Kasumi-1 (cell line): ENCODE measurements at regions not wholly inside any gene's neighbourhood (a gene's known extent, or its start where the extent isn't known, plus 50 kb on each side); places are given as distances from the start of the nearest gene placed in this dataset.
A peak's percentile ranks its signal among the peaks of the same experiment; 100 is the strongest.
"Not testable (repeated sequence)": the region's sequence is repeated elsewhere in the genome, so short reads cannot be mapped to it uniquely, and the experiment has no call there.

Experiments used
- DNase-seq, 2 experiments: peaks; one replicate each; lab custom pipeline; 2025; lab: John Stamatoyannopoulos, UW

DNA sequence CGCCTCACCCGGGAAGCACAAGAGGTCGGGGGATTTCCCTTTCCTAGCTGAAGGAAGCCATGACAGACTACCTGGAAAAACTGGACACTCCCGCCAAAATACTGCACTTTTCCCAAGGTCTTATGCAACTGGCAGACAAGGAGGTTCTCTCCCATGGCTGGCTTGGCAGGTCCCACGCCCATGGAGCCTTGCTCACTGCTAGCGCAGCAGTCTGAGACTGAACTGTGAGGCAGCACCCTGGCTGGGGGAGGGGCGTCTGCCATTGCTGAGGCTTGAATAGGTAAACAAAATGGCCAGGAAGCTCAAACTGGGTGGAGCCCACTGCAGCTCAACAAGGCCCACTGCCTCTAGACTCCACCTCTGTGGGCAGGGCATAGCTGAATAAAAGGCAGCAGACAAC, 92.1 kb downstream of the C4BPA start:
- DNase-seq, result not testable (repeated sequence)

DNA sequence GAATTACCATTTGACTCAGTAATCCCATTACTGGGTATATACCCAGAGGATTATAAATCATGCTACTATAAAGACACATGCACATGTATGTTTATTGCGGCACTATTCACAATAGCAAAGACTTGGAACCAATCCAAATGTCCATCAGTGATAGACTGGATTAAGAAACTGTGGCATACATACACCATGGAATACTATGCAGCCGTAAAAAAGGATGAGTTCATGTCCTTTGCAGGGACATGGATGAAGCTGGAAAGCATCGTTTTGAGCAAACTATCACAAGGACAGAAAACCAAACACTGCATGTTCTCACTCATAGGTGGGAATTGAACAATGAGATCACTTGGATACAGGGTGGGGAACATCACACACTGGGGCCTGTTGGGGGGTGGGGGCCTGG, 97.5 kb downstream of the C4BPA start:
- not testable (repeated sequence) for DNase-seq

DNA sequence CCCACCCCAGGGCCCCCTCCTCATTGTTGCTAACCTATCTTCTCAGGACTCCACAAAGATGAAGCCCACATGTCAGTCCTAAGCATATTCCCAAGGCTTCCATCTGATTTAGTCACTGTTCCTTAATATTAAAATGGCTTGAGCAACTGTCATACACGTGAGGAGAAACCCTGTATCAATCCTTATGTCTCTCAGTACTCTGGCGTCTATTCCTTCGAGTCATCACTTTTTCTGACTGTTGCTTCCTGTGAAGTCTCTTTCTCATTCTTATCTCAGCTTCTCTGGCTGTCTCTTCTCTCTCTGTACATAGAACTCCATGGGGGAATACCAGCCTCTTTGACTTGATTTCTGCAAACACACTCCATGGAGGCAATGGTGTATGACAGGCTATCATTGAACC, 98.4 kb downstream of the C4BPA start:
- no peak for DNase-seq

DNA sequence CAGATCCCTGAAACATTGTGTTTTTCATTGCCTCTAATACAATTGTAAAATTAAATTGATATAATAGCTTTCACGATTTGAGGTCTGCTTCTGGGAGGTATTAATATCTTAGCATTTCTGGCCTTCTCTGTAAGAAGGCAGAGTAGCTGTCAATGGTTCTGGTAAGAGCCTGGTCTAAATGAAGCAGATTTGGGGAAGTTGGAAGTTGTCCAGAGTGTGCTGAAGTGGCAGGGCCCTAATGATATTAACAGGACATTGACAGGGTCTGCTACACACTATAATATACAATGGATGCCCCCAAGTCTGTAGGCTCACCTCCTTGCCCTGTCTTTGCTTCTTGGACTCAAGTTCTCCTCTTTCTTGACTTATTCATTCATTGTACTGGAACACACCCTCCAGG, 99.5 kb downstream of the C4BPA start:
- peak; percentile 23 to 32 for DNase-seq

DNA sequence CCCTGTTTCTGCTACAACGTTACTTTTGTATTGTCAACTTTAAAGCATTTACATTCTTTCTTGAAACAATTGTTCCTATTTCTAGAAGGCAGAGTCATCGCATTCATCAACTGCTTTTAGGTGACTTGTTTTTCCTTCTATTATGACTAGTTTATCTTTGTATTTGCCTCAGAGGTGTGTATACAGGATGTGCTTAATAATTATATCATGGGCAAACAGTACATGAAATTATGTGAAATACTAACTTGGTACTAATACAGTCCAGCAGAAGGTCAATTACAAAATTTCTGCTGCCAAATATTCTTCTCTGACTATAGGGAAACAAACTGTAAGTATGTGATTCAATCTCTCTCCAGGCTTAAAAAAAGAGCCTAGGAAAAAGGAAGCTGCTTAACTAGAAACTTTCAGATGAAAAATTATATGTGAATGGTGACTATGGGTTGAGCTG, 101.6 kb downstream of the C4BPA start:
- peak; percentile 12 to 13 for DNase-seq

DNA sequence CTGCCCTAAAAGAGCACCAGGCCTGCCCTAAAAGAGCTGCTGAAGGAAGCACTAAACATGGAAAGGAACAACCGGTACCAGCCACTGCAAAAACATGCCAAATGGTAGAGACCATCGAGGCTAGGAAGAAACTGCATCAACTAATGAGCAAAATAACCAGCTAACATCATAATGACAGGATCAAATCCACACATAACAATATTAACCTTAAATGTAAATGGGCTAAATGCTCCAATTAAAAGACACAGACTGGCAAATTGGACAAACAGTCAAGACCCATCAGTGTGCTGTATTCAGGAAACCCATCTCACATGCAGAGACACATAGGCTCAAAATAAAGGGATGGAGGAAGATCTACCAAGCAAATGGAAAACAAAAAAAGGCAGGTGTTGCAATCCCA, 104.7 kb downstream of the C4BPA start:
- not testable (repeated sequence) for DNase-seq

DNA sequence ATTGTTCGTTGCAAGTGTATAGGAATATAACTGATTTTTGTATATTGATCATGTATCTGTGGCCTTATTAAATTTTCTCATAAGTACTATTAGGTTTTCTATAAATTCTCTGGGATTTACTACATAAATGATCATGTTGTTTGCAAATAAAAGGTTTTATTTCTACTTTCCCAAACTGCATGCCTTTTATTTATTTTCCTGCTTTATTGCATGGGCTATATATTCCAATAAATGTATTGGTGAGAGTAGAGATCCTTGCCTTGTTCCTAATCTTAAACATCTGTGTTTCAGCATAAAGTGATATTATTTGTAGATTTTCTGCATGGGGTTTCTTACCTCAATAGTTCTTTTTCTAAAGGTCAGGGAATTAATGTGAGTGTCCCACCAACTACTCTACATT, 107.0 kb upstream of the CD55 start:
- no peak for DNase-seq

DNA sequence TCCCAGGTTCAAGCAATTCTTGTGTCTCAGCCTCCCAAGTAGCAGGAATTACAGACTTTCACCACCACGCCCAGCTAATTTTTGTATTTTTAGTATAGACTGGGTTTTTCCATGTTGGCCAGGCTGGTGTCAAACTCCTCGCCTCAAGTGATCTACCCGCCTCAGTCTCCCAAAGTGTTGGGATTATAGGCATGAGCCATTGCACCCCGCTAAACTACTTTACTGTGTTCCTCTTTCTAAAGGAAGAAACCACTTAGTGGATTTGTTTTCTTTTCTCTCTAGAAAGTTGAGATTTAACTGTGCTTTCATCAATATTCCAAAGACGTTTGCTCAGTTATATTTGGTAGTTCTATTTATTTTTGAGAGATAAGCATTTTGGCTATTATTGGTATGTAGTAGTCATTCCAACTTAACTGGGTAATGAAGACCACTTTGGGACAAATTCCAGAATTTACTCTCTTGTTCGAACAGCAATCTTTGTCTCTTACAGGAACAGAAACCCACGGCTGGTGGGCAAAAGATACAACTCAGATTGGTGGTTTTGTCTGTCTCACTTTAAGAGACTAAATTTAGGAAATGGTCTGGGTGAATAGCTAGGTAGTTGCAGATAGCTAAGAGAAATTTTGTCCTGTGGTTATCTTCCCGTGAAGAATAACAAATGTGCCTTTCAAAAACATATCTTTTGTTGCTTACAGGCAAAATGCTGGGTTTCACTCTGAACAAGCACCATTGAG, 103.5 kb upstream of the CD55 start:
- no peak for DNase-seq

DNA sequence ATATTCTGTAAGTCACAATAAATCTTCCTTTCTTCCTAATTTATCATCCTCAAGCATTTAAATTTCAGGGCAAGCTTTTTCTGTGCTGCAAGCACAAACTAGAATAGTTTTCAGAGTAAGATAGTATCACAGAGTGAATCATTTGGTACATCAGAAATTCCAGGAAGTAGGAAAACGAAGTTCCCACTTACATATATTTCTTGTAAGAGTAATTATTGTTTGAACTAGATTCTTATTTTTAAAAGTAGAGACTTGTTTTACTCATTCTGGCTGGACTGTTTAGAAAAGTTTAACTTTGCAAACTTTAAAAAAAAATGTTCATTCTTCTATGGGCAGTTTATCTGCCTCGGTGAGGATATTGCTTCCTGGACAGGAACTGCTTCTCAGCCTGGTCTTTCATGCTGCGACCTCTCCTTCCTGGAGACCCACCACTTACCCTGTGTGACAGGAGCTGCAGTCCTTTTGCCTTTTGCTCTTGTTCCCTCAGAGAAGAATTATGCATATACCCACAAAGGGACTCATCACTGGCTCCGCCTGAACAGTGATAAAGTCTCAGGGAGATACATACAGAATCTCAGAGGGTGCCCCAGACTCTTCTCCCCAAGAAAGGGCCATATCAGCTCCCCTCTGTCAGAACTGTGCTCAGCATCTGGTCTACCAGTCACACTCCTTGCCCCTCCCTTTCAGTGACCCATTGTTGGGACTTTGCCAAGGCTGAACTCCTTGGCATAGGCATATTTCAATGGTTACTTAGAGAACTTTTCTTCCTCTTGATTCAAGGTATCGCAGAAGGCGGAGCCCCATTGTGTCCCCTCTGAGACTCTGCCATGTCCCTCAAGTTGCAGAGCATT, 102.7 kb upstream of the CD55 start:
- no peak for DNase-seq

DNA sequence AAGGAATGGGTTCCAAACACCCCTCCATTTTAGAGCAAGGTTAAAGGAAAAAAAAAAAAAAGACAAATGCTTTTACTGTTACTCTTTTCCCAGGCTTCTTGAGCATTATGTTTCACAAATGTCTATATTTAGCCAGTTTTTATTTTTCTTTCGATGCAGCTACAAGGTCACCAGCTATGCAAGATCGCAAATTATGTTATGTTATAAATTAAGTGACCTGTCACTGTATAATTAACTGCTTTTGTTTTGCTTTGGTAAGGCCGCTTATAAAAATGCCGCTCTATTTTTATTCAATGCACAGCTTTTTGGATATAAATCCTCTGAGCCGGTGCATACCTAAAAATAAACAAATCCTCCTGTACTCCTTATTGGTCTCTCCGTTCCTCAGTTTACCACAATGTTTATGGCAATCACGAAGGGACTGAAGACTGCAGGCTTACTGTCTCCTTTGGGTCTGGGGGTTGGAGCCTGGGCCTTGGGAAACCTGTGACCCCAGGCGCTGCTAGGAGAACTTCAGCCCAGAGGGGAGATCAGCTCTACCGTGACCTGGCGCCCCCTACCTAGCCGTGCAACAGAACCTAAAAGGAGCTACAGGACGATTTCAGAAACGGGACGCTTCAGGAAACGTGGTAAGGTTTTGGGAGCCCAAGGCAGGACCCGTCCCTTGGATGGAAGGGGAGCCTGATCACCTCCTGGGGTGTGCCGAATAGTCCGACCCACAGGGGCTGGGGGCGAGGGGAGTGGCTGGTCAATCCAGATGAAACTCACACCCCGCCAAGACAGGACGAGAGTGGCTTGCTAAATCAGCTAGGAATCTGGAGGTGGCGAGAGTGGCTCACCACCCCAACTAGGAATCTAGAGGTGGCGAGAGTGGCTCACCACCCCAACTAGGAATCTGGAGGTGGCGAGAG, 101.2 kb upstream of the CD55 start:
- DNase-seq, result no peak

DNA sequence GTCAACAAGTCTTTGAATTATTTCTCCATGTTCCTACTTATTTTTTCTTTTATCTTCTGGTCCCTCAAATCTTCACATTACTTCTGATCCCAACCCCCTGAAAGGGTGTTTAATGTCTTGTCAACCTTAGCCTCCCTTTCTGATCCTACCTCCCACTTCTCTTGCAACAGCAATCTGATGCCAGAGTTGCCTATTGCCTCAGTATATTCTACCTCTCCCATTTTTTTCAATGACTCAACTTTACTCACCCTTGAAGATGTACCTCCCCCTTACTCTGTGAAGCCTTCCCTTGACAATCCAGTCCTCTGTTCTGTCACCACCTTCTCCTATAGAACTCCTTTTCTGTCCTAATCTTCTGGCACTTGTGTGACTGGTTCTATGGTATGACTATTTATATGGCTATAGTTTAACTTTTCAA, 99.5 kb upstream of the CD55 start:
- no peak for DNase-seq

DNA sequence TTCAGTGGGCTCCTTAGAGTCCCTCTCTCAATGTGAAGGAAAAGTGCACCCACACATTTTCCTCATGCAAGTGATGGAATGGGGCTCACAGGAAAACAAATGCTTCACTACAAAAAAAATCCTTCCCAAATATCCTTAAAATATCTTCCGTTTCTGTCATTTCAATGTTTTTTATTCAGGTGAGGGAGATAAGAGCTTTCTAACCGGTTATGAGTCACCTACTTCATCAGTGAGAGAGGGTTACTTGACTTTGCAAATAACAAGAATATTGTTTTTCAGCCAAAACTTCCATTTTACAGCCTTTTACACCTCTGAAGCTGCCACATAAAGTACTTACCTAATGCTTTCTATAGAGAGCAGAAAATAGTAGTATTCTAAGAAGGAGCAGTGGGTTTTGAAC, 98.3 kb upstream of the CD55 start:
- no peak for DNase-seq

DNA sequence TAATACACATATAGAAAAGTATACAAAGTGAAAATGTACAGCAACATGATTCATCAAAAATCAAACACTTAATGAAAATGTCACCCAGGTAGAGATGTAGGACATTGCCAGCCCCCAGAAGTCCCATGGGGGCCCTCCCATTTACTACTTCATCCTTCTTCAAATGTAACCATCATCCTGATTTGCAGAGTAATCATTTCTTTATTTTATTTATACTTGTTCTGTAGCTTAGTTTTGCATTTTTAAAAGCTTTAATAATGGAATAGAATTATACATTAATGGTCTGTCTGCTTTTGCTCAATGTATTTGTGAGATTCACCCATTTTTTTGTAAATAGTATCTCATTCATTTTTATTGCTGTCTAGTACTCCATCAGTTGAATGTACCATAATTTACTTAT, 96.8 kb upstream of the CD55 start:
- no peak for DNase-seq

DNA sequence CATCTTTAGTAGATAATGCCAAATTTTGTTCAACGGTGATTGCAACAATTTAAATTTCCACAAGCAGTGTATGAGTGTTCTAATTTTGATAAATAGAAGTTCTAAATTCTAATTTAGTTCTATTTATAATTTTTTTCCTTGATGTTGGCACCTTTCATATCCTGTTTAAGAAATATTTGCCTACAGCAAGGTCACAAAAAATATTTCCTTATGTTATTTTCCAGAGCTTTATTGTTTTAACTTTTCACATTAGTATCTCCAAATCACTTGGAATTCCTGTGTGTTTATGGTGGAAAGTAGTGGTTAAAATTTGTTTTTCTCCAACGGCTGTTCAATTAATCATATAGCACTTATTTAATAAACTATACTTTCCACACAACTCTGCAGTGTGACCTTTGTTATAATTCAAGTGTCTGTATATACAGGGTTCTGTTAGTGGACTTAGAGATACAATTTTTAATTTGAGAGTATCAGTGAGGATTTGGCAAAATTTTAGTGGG, 94.3 kb upstream of the CD55 start:
- DNase-seq, result no peak

DNA sequence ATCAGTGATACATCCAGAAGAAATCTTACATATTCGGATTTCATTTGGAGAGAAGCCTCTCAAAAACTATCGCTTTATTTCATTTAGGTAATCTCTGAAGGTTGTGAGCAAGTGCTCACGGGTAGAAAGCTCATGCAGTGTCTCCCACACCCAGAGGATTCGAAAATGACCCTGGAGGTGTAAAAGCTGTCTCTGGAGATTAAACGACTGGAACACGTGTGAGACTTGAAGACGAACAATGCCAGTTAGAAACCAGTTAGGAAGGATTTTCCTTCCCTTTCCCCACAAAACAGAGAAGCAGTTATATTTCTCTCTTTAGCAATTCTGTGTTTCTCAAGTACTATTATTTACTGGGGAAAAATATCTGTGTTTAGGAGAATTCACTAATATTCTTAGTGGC, 92.5 kb upstream of the CD55 start:
- DNase-seq, result no peak

DNA sequence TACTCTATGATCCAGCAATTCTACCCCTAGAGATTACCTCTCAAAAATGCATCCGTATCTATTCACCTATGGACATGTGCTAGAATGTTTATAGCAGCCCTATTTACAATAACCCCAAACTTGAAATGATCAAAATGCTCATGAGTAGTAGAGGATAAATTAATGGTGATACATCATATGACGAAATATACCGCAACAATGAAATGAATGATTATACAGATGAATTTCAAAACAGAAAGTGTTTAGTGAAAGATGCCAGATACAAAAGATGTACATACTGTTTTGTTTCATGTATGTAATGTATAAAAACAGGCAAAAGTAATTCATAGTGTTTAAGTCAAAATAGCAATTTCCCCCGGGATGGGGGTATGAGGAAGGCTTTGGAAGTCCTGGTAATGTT, 91.0 kb upstream of the CD55 start:
- DNase-seq, result no peak

DNA sequence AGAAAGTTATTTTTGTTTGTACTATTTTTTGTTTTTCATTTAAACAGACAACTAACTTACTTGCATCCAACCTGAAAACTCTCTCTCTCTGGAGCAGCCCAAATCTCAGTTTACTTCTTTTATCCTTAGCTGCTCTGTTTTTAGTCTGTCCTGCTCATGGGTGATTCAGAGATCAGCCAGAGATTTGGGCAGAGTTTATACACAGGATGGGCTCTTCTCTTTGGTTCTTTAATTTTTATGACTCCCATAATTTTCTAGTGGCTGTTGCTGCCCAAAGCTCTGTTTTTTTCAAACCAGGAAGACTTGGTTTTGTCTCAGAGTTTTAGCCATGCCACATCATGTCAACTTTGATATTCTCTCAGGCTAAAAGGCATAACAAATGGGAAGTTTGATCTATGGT, 86.8 kb upstream of the CD55 start:
- no peak for DNase-seq

DNA sequence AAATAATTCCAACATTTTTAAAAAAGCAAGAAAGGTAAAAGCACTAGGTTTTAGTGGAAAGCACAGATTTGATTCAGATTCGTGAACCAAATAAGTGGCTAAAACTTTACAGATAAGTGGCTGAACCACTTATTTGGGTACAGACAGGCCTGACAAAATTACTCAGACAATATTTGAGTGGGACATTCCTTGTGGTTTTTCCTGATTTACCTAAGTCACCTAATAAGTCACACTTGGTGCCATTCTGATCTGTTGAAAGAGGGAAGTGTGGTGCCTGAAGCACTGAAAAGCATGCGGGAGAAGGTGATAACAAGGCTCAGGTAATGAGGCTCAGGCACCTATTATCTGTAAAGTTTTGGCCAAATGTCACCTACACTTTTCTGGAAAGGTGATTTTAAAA, 81.6 kb upstream of the CD55 start:
- DNase-seq, result no peak

DNA sequence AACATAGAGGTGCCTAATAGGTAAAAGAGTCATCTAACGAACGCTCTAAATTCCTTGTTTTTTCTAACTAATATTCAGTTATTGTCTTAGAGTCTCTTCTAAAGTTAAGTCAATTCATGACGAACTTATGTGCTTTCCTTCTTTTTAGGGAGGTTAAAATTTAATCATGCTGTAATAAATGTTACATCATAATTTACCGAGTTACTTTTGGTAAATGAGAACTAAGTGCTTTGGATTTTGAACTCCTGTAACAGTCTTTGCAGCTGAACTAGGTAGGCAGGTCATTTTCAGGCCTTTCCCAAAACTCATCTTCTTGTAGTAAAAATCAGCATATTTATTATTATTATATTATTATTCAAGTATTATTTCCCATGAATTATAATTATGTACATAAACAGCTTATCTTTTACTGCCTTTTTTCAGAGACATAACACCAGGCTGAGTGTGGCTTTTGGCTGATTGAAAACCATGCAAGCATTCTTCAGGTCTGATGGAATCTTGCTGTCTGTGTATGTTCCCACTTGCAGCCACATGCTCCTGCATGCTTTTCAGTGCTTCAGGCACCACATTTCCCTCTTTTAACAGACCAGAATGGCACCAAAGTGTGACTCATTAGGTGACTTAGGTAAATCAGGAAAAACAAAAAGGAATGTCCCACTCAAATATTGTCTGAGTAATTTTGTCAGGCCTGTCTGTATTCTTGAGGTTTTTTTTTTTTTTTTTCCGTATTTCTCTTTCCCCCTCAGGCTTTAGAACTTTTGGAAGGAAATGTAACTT, 81.0 kb upstream of the CD55 start:
- DNase-seq, result no peak

DNA sequence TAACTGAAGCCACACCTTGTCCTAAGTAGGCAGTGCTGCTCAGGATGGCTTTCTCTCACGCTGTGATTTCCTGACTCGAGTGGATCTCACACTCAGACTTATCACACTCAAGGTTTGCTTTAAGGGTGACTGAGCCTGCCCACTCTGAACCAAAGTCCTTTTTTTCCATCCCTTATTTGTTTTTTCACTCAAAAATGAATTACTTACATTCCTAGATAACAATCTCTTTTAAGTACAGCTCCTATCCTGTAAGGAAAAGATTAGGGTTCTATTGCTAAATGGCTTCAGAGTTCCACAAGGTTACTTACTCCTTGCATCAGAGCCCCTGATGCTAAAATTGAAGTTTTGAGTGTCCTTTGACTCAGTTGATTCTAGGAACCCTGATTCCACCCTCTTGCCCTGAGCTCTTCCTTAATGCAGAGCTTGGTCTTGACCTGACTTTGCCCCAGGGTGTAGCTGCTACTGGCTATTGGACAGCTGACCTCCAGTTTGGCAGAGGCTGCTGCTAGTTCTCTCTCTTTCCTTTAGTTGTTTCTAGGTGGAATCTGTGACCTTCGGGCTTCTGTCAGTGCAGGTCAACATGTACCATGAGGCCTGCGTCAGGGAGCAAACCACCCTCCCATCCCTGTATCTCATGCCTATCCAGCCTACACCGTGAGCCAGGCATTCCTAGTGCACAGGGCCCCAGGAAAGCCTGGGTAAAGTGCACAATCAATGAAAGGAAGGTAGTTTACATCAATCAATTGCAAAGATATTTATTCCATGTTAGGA, 80.1 kb upstream of the CD55 start:
- no peak for DNase-seq
